H1 (cell line): ENCODE measurements at regions not wholly inside any gene's neighbourhood (a gene's known extent, or its start where the extent isn't known, plus 50 kb on each side); places are given as distances from the start of the nearest gene placed in this dataset.

ENCODE experiments used
- CTCF ChIA-PET: fragments of 300-600 bp; sonication (Branson Sonifier 250); formaldehyde crosslinking; loops from one replicate; lab custom pipeline; 2021; ENCODE audit not compliant: partially characterized antibody; lab: Charles Lee
- POLR2A ChIA-PET: fragments of 300-600 bp; sonication (Branson Sonifier 250); formaldehyde crosslinking; loops from one replicate; lab custom pipeline; 2021; ENCODE audit warnings: inconsistent platforms; ENCODE audit not compliant: partially characterized antibody; lab: Charles Lee
- DNase-seq, 2 experiments: peaks; one replicate each; pipeline versions ENCODE4 v3.0.0 to v3.0.0-alpha.2; 2010 to 2022; ENCODE audit warnings: low spot score in 2 of 2, low read depth in 1 of 2, mixed read lengths in 1 of 2
- FAIRE-seq: peaks from 2 replicates; lab custom pipeline; 2011; peaks lifted over from hg19 to GRCh38; lab: Jason Lieb, UNC
- H2AFZ ChIP-seq: 2 replicates; pipeline ENCODE4 v1.8.1; 2012; ENCODE audit warnings: low read length, inconsistent platforms
- H2AK5ac ChIP-seq: 2 replicates; pipeline ENCODE4 v1.6.1; 2013; ENCODE audit warnings: low read depth, low read length
- H2BK120ac ChIP-seq: replicated peaks from 2 replicates; pipeline ENCODE3; 2013; ENCODE audit warnings: low read depth, low read length, inconsistent platforms
- H2BK12ac ChIP-seq: 2 replicates; pipeline ENCODE4 v1.6.1; 2013; ENCODE audit warnings: low read depth, low read length
- H2BK15ac ChIP-seq: 2 replicates; pipeline ENCODE4 v1.6.1; 2013; ENCODE audit warnings: low read length
- H2BK20ac ChIP-seq: 2 replicates; pipeline ENCODE4 v1.6.1; 2013; ENCODE audit warnings: low read length
- H2BK5ac ChIP-seq: 2 replicates; pipeline ENCODE4 v1.6.1; 2013; ENCODE audit warnings: low read depth, low read length
- H3K14ac ChIP-seq: 2 replicates; pipeline ENCODE4 v1.6.1; 2013; ENCODE audit warnings: inconsistent platforms; ENCODE audit not compliant: insufficient read length
- H3K18ac ChIP-seq: 2 replicates; pipeline ENCODE4 v1.6.1; 2013; ENCODE audit warnings: low read length; ENCODE audit errors: extremely low read depth
- H3K23ac ChIP-seq: 2 replicates; pipeline ENCODE4 v1.6.1; 2013; ENCODE audit warnings: inconsistent platforms; ENCODE audit not compliant: insufficient read length
- H3K23me2 ChIP-seq: 2 replicates; pipeline ENCODE4 v1.6.1; 2013; ENCODE audit warnings: low read depth, low read length
- H3K27ac ChIP-seq: 2 replicates; pipeline ENCODE4 v1.6.1; 2011; ENCODE audit warnings: low read depth, low read length, inconsistent platforms
- H3K27me3 ChIP-seq, 4 experiments: replicated peaks in 1 of 4; 1 replicate in 1 of 4; 2 replicates in 3 of 4; pipeline versions ENCODE4 v1.6.1 to v1.8.1; 2011 to 2013; ENCODE audit warnings: low read length in 3 of 4, mild to moderate bottlenecking in 3 of 4, inconsistent platforms in 2 of 4, mixed read lengths in 2 of 4, moderate library complexity in 1 of 4; ENCODE audit not compliant: control insufficient read depth in 3 of 4, insufficient read depth in 3 of 4; ENCODE audit errors: extremely low read depth in 1 of 4
- H3K36me3 ChIP-seq, 4 experiments: 2 replicates each; pipeline versions ENCODE4 v1.6.1 to v1.8.1; 2011 to 2013; ENCODE audit warnings: mild to moderate bottlenecking in 4 of 4, low read length in 3 of 4, moderate library complexity in 2 of 4, control low read depth in 1 of 4, inconsistent platforms in 1 of 4; ENCODE audit not compliant: insufficient read depth in 4 of 4, control insufficient read depth in 2 of 4
- H3K4ac ChIP-seq: replicated peaks from 2 replicates; pipeline ENCODE3; 2013; ENCODE audit warnings: low read length, low read depth, mixed read lengths, inconsistent platforms; ENCODE audit not compliant: insufficient read length
- H3K4me1 ChIP-seq, 4 experiments: replicated peaks in 1 of 4; 1 replicate in 1 of 4; 2 replicates in 3 of 4; pipeline versions ENCODE4 v1.6.1 to v1.8.1; 2011 to 2013; ENCODE audit warnings: low read length in 3 of 4, inconsistent platforms in 2 of 4, mixed read lengths in 1 of 4; ENCODE audit not compliant: insufficient read depth in 4 of 4, control insufficient read depth in 3 of 4
- H3K4me2 ChIP-seq, 2 experiments: 2 replicates each; pipeline versions ENCODE4 v1.6.1 to v1.8.1; 2011 to 2013; ENCODE audit warnings: low read depth in 2 of 2, low read length in 2 of 2, control low read depth in 1 of 2, inconsistent platforms in 1 of 2, mild to moderate bottlenecking in 1 of 2; ENCODE audit not compliant: insufficient read depth in 1 of 2
- H3K4me3 ChIP-seq, 4 experiments: fragments of 200-600, 300-600 bp in 1 of 4; sonication (generic), shearing (Covaris generic), sonication (Bioruptor Twin) in 1 of 4; 2 replicates each; pipeline versions ENCODE4 v1.5.1 to v1.8.1; 2011 to 2016; ENCODE audit warnings: low read length in 4 of 4, low read depth in 3 of 4, control low read depth in 2 of 4, inconsistent platforms in 2 of 4, mild to moderate bottlenecking in 2 of 4, mixed read lengths in 1 of 4, moderate library complexity in 1 of 4; ENCODE audit not compliant: insufficient read depth in 2 of 4; ENCODE audit errors: extremely low read depth in 1 of 4
- H3K56ac ChIP-seq: replicated peaks from 2 replicates; pipeline ENCODE3; 2013; ENCODE audit warnings: low read depth, mild to moderate bottlenecking, mixed read lengths, low read length, inconsistent platforms; ENCODE audit not compliant: insufficient read length
- H3K79me1 ChIP-seq: 2 replicates; pipeline ENCODE4 v1.6.1; 2013; ENCODE audit warnings: low read depth, low read length, control low read depth
- H3K79me2 ChIP-seq, 2 experiments: 2 replicates each; pipeline versions ENCODE4 v1.6.1 to v1.8.1; 2012 to 2013; ENCODE audit warnings: low read length in 2 of 2, mild to moderate bottlenecking in 2 of 2, inconsistent platforms in 1 of 2; ENCODE audit not compliant: insufficient read depth in 2 of 2, control insufficient read depth in 1 of 2
- H3K9ac ChIP-seq, 4 experiments: replicated peaks in 1 of 4; 1 replicate in 1 of 4; 2 replicates in 3 of 4; pipeline versions ENCODE4 v1.6.1 to v1.8.1; 2011 to 2013; ENCODE audit warnings: low read depth in 3 of 4, low read length in 3 of 4, control low read depth in 2 of 4, mild to moderate bottlenecking in 2 of 4, moderate library complexity in 2 of 4, inconsistent platforms in 1 of 4; ENCODE audit errors: extremely low read depth in 1 of 4
- H3K9me3 ChIP-seq, 2 experiments: 2 replicates each; pipeline versions ENCODE4 v1.6.1 to v1.8.1; 2012 to 2013; ENCODE audit warnings: mild to moderate bottlenecking in 2 of 2, moderate library complexity in 2 of 2, control low read depth in 1 of 2, inconsistent platforms in 1 of 2, low read depth in 1 of 2, low read length in 1 of 2, mixed read lengths in 1 of 2; ENCODE audit not compliant: insufficient read depth in 2 of 2
- H4K20me1 ChIP-seq, 2 experiments: replicated peaks in 1 of 2; 2 replicates each; pipeline versions ENCODE3 to v1.8.1; 2011 to 2013; ENCODE audit warnings: inconsistent platforms in 2 of 2, low read length in 2 of 2, mild to moderate bottlenecking in 1 of 2; ENCODE audit not compliant: insufficient read depth in 2 of 2, control insufficient read depth in 1 of 2
- H4K5ac ChIP-seq: 2 replicates; pipeline ENCODE4 v1.6.1; 2013; ENCODE audit warnings: low read length, low read depth, mixed read lengths, inconsistent platforms; ENCODE audit not compliant: insufficient read length
- H4K8ac ChIP-seq: 2 replicates; pipeline ENCODE4 v1.8.0; 2013; ENCODE audit warnings: mild to moderate bottlenecking, moderate library complexity, low read length, inconsistent platforms; ENCODE audit not compliant: insufficient read depth; ENCODE audit errors: extremely low read depth
- H4K91ac ChIP-seq: replicated peaks from 2 replicates; pipeline ENCODE3; 2013; ENCODE audit warnings: low read length, mixed read lengths, inconsistent platforms; ENCODE audit not compliant: insufficient read length
- BACH1 ChIP-seq: IDR thresholded peaks from 2 replicates; pipeline ENCODE4 v1.6.1; 2012; ENCODE audit warnings: low read length, improper control_type of control experiment
- RXRA ChIP-seq: IDR thresholded peaks from 2 replicates; pipeline ENCODE4 v1.6.1; 2011; ENCODE audit warnings: low read depth, mild to moderate bottlenecking, low read length, moderate library complexity; ENCODE audit not compliant: insufficient read depth
- SP2 ChIP-seq: IDR thresholded peaks from 2 replicates; pipeline ENCODE4 v1.6.1; 2012; ENCODE audit warnings: mild to moderate bottlenecking, low read length, inconsistent platforms
- WGBS, 2 experiments: shearing (Covaris generic) in 1 of 2; methylation state at CpG; one replicate each; pipeline versions ENCODE4 v1.1.6 to v1.1.7; 2013 to 2015; ENCODE audit warnings: low lambda C conversion rate in 2 of 2, mixed read lengths in 2 of 2, inconsistent platforms in 1 of 2, low coverage in 1 of 2, missing lambda C conversion rate in 1 of 2; ENCODE audit not compliant: insufficient replicate concordance in 2 of 2, insufficient coverage in 1 of 2, insufficient read length in 1 of 2; ENCODE audit errors: extremely low coverage in 1 of 2, missing lambda C conversion rate in 1 of 2; 5-methylcytosine and 5-hydroxymethylcytosine counted together
- TF ChIP-seq, protein P1 (sequence below): IDR thresholded peaks from 2 replicates; pipeline ENCODE4 v1.6.1; 2011; ENCODE audit warnings: low read length, improper control_type of control experiment

DNA sequence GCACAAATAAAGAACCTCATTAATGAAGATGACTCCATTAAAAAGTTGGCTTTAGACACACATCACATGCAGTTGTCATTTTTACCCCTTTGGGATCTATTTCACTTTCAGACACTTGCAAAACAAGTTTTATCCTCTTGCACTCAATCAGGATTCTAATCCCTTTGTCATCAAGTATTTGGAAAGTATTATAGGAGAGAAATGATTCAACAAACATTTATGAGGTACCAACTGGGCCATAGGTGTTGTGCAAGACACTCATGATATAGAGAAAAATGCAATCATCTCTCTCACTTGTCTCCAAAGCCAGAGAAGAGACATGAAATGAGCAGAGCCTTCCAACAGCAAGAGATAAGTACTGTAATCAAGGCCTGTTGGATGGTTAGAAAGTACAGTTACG lies 327.7 kb downstream of the RMST start:
- no peak overlapping the region for H2AK5ac ChIP-seq
- H3K4me3 ChIP-seq: no peak overlapping the region
- no peak overlapping the region for H3K14ac ChIP-seq
- no peak overlapping the region for H2AFZ ChIP-seq
- H4K91ac ChIP-seq: no peak overlapping the region
- no peaks in the 10 kb centered on the region for H3K36me3 ChIP-seq
- ChIA-PET CTCF (no interaction called here), POLR2A (no interaction called here)
- H3K18ac ChIP-seq: no peak overlapping the region
- H2BK5ac ChIP-seq: no peak overlapping the region
- no peak overlapping the region for H3K56ac ChIP-seq
- H2BK20ac ChIP-seq: no peak overlapping the region
- H2BK12ac ChIP-seq: no peak overlapping the region
- 92% methylated on average over 1 of the region's 1 CpG; no CpG with 5 or more reads in 1 of the 2 experiments for WGBS, 2 experiments
- H3K27ac ChIP-seq: no peak overlapping the region
- no peaks in the 10 kb centered on the region for H3K23me2 ChIP-seq
- no peak overlapping the region for H2BK120ac ChIP-seq
- no peak overlapping the region for H3K4me2 ChIP-seq
- no peaks in the 10 kb centered on the region for H4K20me1 ChIP-seq
- H4K8ac ChIP-seq: no peak overlapping the region
- no peak overlapping the region for H3K9ac ChIP-seq
- H2BK15ac ChIP-seq: no peak overlapping the region
- DNase-seq: no peak
- no peak for FAIRE-seq
- H3K4ac ChIP-seq: no peak overlapping the region
- H3K27me3 ChIP-seq: no peaks in the 10 kb centered on the region
- TF ChIP-seq BACH1 (no peak), SP2 (no peak), RXRA (no peak)
- TF ChIP-seq, protein P1, sequence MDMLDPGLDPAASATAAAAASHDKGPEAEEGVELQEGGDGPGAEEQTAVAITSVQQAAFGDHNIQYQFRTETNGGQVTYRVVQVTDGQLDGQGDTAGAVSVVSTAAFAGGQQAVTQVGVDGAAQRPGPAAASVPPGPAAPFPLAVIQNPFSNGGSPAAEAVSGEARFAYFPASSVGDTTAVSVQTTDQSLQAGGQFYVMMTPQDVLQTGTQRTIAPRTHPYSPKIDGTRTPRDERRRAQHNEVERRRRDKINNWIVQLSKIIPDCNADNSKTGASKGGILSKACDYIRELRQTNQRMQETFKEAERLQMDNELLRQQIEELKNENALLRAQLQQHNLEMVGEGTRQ: no peak
- H3K79me2 ChIP-seq: no peaks in the 10 kb centered on the region
- H3K79me1 ChIP-seq: no peaks in the 10 kb centered on the region
- no peak overlapping the region for H3K23ac ChIP-seq
- peaks cover 0 to 2% (median 0%) of the 10 kb centered on the region in 4 experiments; a peak in 1 of 7 replicates for H3K4me1 ChIP-seq
- H4K5ac ChIP-seq: no peak overlapping the region
- peaks cover 2 to 27% of the 10 kb centered on the region in 2 experiments; a peak in 3 of 4 replicates for H3K9me3 ChIP-seq
